ENCODE measurements at regions not wholly inside any gene's neighbourhood (a gene's known extent, or its start where the extent isn't known, plus 50 kb on each side); places are given as distances from the start of the nearest gene placed in this dataset.

- no peak for DNase-seq
- intact Hi-C loops (cut with DNase I; ENCODE audit: low total_unique reads) = no loop called here
- Histone ChIP-seq H3K4me3 (no peak overlapping the region), H3K36me3 (ENCODE audit: low read depth, missing control alignments) (no peaks in the 10 kb centered on the region), H3K27me3 (no peaks in the 10 kb centered on the region), H3K27ac (no peak overlapping the region), H3K9me3 (no peaks in the 10 kb centered on the region), H3K4me1 (peaks cover 3% of the 10 kb centered on the region)
- 60 to 63% methylated on average over 8 of the region's 8 CpGs for WGBS, 2 donors
- TF ChIP-seq CTCF (IDR thresholded peaks at IDR 0.05) (no peak), POLR2A (IDR thresholded peaks at IDR 0.05) (no peak)
These were observed 329.3 kb downstream of the ENC1 start for GRCh38 chr5:74310997-74311930.

- Histone ChIP-seq H3K27me3 (no peaks in the 10 kb centered on the region), H3K9me3 (no peaks in the 10 kb centered on the region), H3K27ac (no peak overlapping the region), H3K4me3 (no peak overlapping the region), H3K36me3 (ENCODE audit: low read depth, missing control alignments) (no peaks in the 10 kb centered on the region), H3K4me1 (peaks cover 3% of the 10 kb centered on the region)
- no peak for TF ChIP-seq CTCF (IDR thresholded peaks at IDR 0.05)
- no peak for TF ChIP-seq POLR2A (IDR thresholded peaks at IDR 0.05)
- 85 to 93% methylated on average over 3 of the region's 3 CpGs for WGBS, 2 donors
- intact Hi-C loops (cut with DNase I; ENCODE audit: low total_unique reads) = no loop called here
- DNase-seq = no peak
These were observed 330.1 kb downstream of the ENC1 start for GRCh38 chr5:74310386-74310785.

DNA sequence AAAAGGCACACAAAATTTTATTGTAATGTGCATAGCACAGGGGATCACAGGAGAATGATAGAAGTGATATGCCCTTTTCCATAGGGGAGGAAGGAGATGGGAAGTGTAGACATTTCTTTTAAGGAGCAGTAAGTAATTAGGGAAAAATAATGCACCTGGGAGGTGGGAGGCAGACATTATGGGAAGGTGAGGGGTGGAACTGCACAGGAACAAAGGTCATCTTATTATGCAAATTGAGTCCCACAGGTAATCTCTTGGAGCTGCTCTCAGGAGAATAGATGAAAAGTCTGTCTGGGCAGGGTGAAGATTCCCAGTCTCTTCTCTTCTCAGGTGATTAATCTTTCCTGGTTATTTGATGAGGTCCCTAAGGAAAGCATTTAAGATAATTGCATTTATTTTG, 331.5 kb downstream of the ENC1 start:
- intact Hi-C loops (cut with DNase I; ENCODE audit: low total_unique reads) = no loop called here
- Histone ChIP-seq H3K9me3 (no peaks in the 10 kb centered on the region), H3K4me3 (no peak overlapping the region), H3K27me3 (no peaks in the 10 kb centered on the region), H3K36me3 (ENCODE audit: low read depth, missing control alignments) (no peaks in the 10 kb centered on the region), H3K27ac (no peak overlapping the region), H3K4me1 (peaks cover 3% of the 10 kb centered on the region)
- no peak for DNase-seq
- TF ChIP-seq POLR2A (IDR thresholded peaks at IDR 0.05) (no peak), CTCF (IDR thresholded peaks at IDR 0.05) (no peak)

GRCh38 chr5:74306845-74307244, 333.7 kb downstream of the ENC1 start:
- Histone ChIP-seq H3K9me3 (no peaks in the 10 kb centered on the region), H3K36me3 (ENCODE audit: low read depth, missing control alignments) (no peaks in the 10 kb centered on the region), H3K27me3 (no peaks in the 10 kb centered on the region), H3K4me1 (no peaks in the 10 kb centered on the region), H3K4me3 (no peak overlapping the region), H3K27ac (no peak overlapping the region)
- intact Hi-C loops (cut with DNase I; ENCODE audit: low total_unique reads) = no loop called here
- DNase-seq = no peak
- TF ChIP-seq CTCF (IDR thresholded peaks at IDR 0.05) (no peak), POLR2A (IDR thresholded peaks at IDR 0.05) (no peak)
- 64 to 91% methylated on average over 2 of the region's 2 CpGs for WGBS, 2 donors

- no peaks in the 10 kb centered on the region for H3K36me3 ChIP-seq (ENCODE audit: low read depth, missing control alignments)
- H3K27ac ChIP-seq = no peak overlapping the region
- no peaks in the 10 kb centered on the region for H3K27me3 ChIP-seq
- intact Hi-C loops (cut with DNase I; ENCODE audit: low total_unique reads) = no loop called here
- H3K4me3 ChIP-seq = no peak overlapping the region
- TF ChIP-seq CTCF (IDR thresholded peaks at IDR 0.05) (no peak), POLR2A (IDR thresholded peaks at IDR 0.05) (no peak)
- no peaks in the 10 kb centered on the region for H3K4me1 ChIP-seq
- H3K9me3 ChIP-seq = no peaks in the 10 kb centered on the region
- no peak for DNase-seq
- WGBS, 2 donors = 94 to 97% methylated on average over 1 of the region's 1 CpG
These were observed 336.0 kb downstream of the ENC1 start for GRCh38 chr5:74304536-74304935.

Data from testis (tissue), 2 donors.